GM19025 (cell line): ENCODE measurements at regions not wholly inside any gene's neighbourhood (a gene's known extent, or its start where the extent isn't known, plus 50 kb on each side); places are given as distances from the start of the nearest gene placed in this dataset.

ENCODE experiments used
- ATAC-seq: cut with Tn5 transposase; IDR thresholded peaks from one replicate; pipeline ENCODE4 v1.9.1; 2021; ENCODE audit warnings: mild to moderate bottlenecking, low read depth, moderate library complexity; ENCODE audit not compliant: unreplicated experiment

DNA sequence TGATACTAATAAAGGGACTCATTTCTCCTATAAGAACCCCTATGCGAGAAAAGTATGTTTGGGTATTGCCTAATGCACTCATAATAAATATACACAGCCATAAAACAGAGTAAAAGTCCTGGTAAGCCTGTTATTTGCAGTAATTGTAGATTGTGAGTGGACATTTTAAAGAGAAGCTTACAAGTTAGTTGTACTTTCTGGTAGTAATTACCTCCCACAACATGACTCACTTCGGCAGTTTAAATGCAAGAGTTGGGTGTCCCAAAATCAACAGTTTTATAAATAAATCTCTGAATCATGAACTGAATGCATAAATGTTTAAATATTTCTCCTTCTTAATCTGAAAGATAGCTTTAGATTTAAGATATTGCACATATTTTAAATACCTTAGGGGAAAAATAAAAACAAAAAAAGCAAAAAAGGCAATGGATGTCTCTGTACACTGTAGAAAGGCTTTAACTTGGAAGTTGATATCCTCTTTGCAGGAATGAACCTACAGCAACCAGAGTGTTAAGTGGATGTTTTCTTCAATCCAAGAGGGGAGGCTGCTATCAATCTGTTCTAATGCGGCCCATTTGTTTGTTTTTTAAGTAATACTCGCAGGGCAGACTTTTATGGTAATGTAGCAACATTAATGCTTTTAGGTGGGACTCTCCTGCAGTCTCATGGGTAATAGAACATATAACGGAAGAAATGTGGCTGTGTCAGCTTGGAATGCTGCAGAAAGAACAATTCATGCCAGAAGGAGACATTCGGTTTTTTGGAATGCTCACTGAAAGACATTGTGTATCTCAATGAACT is 57.3 kb upstream of the ZEB1 start:
- no peak for ATAC-seq

DNA sequence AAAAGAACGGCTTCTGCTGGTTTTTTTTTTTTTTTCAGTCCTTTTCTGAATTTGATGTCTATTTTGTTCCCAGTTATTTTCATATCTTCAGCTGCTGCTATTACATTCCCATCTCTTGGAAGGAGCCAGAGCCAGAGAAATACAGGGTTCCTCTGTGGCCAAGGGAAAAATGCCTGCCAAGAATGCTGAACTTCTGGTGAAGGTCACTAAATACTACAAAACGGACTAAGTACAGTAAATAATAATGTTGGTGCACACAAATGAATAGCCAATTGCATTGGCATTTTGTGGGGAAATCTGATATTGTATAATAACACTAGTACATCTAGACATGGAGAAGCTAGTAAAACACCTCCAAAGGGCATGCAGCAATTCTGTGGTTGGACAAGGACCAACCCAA is 56.3 kb upstream of the ZEB1 start:
- ATAC-seq, result no peak

DNA sequence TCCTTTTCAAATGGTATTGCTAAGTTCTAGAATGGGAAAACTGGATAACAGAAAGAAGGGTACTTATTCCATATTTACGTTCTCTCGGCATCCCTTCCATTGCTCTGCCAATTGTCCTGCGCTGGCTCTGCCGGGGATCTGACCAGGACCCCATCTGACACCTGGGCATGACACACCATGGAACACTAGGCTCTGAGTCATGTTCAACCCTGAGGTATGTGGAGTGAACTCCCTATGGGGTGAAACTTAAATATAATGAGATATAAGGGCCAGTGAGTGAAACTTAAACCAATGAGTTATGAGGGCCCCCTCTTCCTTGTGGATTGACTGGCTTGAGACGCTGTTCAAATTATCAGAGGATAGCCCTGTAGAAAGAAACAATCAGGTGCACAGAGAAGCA is 55.1 kb upstream of the ZEB1 start:
- no peak for ATAC-seq

- no peak for ATAC-seq
Observed at GRCh38 chr10:31268444-31269303, 50.3 kb upstream of the ZEB1 start.
